Suppressor macrophage treated with lipopolysaccharide for 4 hours (primary cell): ENCODE measurements at regions not wholly inside any gene's neighbourhood (a gene's known extent, or its start where the extent isn't known, plus 50 kb on each side); places are given as distances from the start of the nearest gene placed in this dataset.
"Not testable (repeated sequence)": the region's sequence is repeated elsewhere in the genome, so short reads cannot be mapped to it uniquely, and the experiment has no call there.

Experiments used
- DNase-seq: peaks from one replicate; pipeline ENCODE4 v3.0.0-alpha.2; 2020

GRCh38 chr21:28636752-28637691 lies 355.7 kb downstream of the LTN1 start:
- no peak for DNase-seq

DNA sequence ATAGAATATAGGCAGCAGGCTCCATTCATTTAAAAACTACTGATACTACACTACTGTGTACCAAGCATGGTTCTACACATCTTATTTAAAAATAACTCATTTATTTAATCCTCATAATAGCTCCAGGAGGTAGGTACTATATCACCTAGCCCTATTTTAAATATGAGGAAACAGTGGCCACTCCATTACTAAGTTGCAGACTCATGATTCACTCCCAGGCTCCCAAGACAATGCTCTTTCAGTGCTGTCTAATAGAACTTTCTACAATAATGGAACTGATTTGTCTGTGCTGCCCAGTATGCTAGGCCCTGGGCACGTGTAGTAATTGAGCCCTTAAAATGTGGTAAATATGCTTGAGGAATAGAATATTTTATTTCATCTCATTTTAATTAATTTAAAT lies 357.1 kb downstream of the LTN1 start:
- DNase-seq = no peak

DNA sequence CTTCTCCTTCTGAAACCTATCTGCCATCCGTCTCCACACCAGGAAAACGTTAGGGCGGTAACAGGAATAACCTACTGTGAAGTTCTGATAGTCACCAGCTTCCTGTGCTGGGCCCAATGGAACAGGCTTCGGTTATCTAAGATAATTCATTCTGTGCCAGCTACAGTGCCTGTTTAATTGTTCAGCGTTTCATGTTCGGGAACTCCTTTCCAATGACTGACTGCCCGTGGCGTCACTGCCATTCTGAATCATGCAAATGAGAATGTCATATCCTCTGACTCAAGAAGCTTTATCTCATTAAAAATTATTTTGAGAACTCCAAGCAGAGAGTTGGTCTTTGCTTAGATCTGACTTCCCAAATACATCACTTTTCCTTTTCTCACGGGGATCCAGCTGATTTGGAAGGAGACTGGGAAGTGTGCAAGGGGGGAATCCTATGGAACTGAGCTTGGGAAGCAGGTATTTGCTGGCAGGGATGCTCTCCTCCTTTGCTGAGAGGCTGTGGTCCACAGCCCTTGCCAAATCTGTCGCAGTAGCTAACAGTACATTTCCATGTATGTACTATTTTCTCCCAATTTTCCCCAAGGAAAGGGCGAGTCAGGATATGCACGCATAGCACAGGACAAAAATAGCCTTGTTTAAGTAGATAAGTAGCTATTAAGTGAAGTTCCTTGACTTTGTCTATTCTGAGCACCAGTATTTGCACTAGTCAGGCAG lies 358.7 kb downstream of the LTN1 start:
- DNase-seq = peak; percentile 7

DNA sequence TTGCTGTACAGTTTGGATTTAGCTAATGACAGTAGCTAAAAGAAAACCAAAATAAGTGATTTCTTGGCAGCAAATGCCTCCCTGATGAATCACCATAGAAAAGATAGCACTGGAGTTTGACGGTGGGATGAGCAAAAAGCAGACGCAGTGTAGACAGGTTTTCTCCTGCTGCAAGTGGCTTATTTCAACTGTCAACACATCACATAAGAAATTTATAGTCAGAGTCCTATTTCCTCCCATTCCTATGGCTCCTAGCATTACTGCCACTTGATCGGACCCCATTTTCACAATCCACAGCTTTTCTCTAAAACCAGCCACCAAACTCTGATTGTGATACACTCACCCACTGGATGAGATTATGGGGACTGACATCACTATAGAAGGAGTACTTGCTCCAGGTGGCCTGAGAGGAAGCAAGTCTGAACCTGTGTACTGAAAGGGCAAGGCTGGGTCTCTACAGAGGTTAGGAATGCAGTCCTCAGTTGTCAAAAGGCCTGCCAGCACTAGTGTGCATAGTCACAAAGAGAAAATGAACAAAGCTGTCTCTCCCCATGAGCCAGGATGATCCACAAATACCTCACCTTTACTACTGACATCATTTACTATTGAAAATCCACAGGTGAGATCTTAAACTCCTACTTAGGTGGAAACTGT lies 359.8 kb downstream of the LTN1 start:
- DNase-seq = no peak

GRCh38 chr21:28627691-28628090 lies 365.0 kb downstream of the LTN1 start:
- no peak for DNase-seq

- DNase-seq = no peak
Observed at GRCh38 chr21:28627261-28627660, 365.4 kb downstream of the LTN1 start.

- no peak for DNase-seq
Observed at GRCh38 chr21:28624626-28625025, 368.1 kb downstream of the LTN1 start.

DNA sequence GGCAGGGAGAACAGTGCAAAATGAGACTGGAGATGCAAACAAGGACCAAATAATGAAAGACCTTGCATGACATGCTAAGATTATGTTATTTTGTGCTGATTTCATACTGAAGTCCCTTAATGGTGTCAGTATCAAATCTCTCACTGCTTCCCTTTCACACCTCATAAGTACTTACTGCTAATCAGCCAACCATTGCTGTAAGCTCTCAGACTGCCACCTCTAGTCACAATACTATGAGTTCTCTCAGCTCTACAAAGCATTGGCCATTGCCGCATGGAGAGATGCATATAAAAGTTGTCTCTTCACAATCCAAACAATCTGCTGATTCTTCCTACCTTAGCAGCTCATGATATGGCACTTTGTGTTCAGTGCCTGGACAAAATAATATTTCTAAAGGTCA lies 375.4 kb downstream of the LTN1 start:
- no peak for DNase-seq

DNA sequence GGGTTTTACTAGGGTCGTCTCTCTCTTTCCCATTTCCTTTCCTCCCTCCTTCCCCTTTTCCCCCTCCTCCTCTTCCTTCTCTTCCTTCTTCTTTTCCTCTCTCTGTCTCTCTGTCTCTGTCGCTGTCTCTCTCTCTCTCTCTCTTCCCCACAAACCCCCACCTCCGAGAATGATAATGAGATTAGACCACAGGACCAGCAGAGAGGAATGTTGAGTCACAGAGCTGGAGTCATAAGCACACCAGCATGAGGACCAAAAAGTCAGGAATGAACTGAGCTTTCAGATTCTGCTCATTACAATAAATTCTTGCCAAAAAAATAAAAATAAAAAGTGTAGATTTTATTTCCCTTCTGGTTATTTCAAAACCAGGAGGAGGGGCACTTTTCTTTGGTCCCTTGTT lies 377.4 kb downstream of the LTN1 start:
- no peak for DNase-seq

- DNase-seq = no peak
Observed at GRCh38 chr21:28614791-28615190, 377.9 kb downstream of the LTN1 start.

- no peak for DNase-seq
Observed at GRCh38 chr21:28608646-28609045, 384.0 kb downstream of the LTN1 start.

DNA sequence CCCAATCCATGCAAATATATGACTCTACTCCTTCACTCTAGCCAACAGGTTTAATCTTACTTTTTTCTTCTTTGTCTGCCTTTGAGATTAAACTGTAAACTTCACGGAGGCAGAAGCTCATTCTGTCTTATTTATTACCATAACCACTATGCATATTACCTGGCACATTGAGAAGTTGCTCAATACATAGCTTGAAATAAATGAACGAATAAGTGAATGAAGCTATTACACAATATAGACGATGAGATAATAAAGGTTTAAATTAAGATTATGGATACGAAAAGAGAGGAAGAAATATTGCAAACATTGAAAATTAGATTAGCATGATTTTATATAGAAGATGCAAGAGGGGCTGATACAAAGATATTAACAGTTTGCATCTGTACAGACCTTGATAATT lies 385.1 kb downstream of the LTN1 start:
- DNase-seq = no peak

- peak; percentile 5 for DNase-seq
Observed at GRCh38 chr21:28604946-28605537, 387.6 kb downstream of the LTN1 start.

DNA sequence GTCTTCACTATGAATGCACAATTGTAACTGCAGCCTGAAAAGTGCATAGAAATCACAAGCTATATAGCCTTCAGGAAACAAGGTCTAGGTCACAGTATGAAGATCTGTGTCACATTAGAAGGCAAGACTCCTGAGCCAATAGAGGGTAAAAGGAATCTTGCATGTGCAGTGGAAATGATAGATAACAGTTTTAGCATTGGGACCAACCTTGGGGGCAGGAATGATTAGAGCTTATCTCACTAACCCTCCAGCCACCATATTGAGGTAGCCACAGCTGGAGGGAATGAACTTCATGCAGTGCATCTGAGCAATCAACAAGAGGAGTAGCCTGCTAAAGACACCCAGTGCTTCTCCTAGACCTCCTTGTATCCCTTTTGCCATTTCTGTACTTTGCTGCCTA lies 390.1 kb downstream of the LTN1 start:
- DNase-seq = no peak

DNA sequence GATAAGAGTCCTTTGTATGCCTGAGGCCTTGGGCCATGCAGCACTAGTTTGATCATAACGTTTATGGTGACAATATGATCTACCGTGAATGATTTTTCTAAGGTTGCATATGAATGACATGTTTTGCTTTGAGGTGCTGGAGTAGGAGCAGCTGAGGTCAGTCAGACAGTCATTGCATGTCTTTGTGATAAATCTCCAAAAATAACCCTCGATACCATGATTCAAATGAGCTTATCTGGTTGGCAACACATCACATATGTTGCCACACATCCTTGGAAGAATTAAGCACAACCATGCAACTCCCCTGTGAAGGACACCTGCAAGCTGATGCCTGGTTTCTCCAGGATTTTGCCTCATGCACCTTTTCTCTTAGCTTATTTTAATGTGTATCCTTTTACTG lies 394.5 kb downstream of the LTN1 start:
- DNase-seq = no peak

- no peak for DNase-seq
Observed at GRCh38 chr21:28592205-28592865, 400.3 kb downstream of the LTN1 start.

DNA sequence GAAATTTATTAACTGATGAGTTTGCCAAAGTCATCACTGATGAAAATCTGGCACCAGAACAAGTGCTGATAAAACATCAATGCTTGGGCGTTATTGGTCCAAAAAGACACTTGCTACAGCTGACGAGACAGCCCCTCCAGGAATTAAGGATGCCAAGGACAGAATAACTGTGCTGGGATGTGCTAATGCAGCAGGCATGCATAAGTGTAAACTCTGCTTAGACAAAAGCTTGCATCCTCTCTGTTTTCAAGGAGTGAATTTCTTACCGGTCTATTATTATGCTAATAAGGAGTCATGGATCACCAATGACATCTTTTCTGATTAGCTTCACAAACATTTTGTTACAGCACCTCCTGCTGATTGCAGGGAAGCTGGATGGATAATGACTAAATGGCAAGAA lies 402.0 kb downstream of the LTN1 start:
- DNase-seq = no peak

GRCh38 chr21:28590026-28590425 lies 402.7 kb downstream of the LTN1 start:
- no peak for DNase-seq

DNA sequence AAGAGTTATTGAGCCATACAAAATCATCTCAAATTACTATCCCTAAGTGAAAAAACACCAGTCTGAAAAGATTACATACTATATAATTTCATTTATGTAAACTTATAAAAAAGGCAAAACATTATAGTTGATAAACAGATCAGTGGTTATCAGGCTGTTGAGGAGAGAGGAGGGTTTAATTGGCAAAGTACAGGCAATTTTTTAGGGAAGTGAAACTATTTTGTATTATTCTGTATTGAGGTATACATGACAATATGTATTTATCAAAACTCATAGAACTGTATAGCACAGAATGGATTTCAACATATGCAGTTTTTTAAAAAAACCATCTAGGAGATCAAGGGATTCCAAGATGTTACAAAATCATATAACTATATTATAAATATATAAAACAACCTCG lies 403.7 kb downstream of the LTN1 start:
- DNase-seq = no peak

GRCh38 chr21:28587748-28588147 lies 404.9 kb downstream of the LTN1 start:
- no peak for DNase-seq

GRCh38 chr21:28581976-28582375 lies 410.7 kb downstream of the LTN1 start:
- no peak for DNase-seq

DNA sequence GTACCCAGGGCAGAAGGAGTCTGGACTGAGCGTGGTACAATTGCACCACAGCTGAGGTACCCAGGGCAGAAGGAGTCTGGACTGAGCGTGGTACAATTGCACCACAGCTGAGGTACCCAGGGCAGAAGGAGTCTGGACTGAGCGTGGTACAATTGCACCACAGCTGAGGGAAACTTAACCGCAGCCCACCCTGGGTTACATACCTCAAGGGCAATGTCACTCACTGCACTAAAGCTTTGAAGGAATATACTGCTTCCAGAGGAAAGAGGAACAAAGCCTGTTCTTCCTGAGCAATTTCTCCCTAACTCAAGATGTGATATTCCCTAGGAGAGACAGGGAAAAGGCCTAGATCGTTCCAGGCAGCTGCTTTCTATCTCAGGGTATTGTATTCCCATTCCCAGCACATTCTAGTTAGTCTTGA lies 411.4 kb downstream of the LTN1 start:
- not testable (repeated sequence) for DNase-seq

GRCh38 chr21:28580585-28580984 lies 412.1 kb downstream of the LTN1 start:
- no peak for DNase-seq
